ENCODE measurements at regions not wholly inside any gene's neighbourhood (a gene's known extent, or its start where the extent isn't known, plus 50 kb on each side); places are given as distances from the start of the nearest gene placed in this dataset.

- no peaks in the 10 kb centered on the region for H3K9me3 ChIP-seq
- H3K4me3 ChIP-seq, result no peak overlapping the region
- TF ChIP-seq POLR2A (IDR thresholded peaks at IDR 0.05), result no peak
- no peak for TF ChIP-seq POLR2AphosphoS5 (IDR thresholded peaks at IDR 0.05)
- no peak for TF ChIP-seq CTCF (IDR thresholded peaks at IDR 0.05)
- H3K4me1 ChIP-seq, result no peaks in the 10 kb centered on the region
- H3K27me3 ChIP-seq, result no peaks in the 10 kb centered on the region
- no peak for DNase-seq (ENCODE audit: low spot score in 2 of 2)
- no peak overlapping the region for H3K27ac ChIP-seq
- intact Hi-C loops (cut with DNase I; ENCODE audit: low total_unique reads), result no loop called here
- no peaks in the 10 kb centered on the region for H3K36me3 ChIP-seq
Measured at GRCh38 chr6:138032571-138032970, 74.6 kb downstream of the PERP start.

- intact Hi-C loops (cut with DNase I; ENCODE audit: low total_unique reads), result no loop called here
- H3K4me1 ChIP-seq, result no peaks in the 10 kb centered on the region
- H3K9me3 ChIP-seq, result no peaks in the 10 kb centered on the region
- H3K36me3 ChIP-seq, result no peaks in the 10 kb centered on the region
- TF ChIP-seq POLR2AphosphoS5 (IDR thresholded peaks at IDR 0.05) (no peak), CTCF (IDR thresholded peaks at IDR 0.05) (no peak), POLR2A (IDR thresholded peaks at IDR 0.05) (no peak)
- DNase-seq (ENCODE audit: low spot score in 2 of 2), result no peak
- H3K4me3 ChIP-seq, result no peak overlapping the region
- H3K27ac ChIP-seq, result no peak overlapping the region
- H3K27me3 ChIP-seq, result no peaks in the 10 kb centered on the region
Measured at GRCh38 chr6:138034229-138034628, 73.0 kb downstream of the PERP start.

GRCh38 chr6:138035070-138035469 is 72.1 kb downstream of the PERP start:
- intact Hi-C loops (cut with DNase I; ENCODE audit: low total_unique reads), result no loop called here
- H3K36me3 ChIP-seq, result no peaks in the 10 kb centered on the region
- TF ChIP-seq POLR2A (IDR thresholded peaks at IDR 0.05) (no peak), CTCF (IDR thresholded peaks at IDR 0.05) (no peak), POLR2AphosphoS5 (IDR thresholded peaks at IDR 0.05) (no peak)
- H3K27me3 ChIP-seq, result no peaks in the 10 kb centered on the region
- H3K27ac ChIP-seq, result no peak overlapping the region
- no peak for DNase-seq (ENCODE audit: low spot score in 2 of 2)
- H3K4me3 ChIP-seq, result no peak overlapping the region
- no peaks in the 10 kb centered on the region for H3K4me1 ChIP-seq
- no peaks in the 10 kb centered on the region for H3K9me3 ChIP-seq

GRCh38 chr6:138036111-138036510 is 71.1 kb downstream of the PERP start:
- no peak for DNase-seq (ENCODE audit: low spot score in 2 of 2)
- Histone ChIP-seq H3K9me3 (no peaks in the 10 kb centered on the region), H3K4me1 (no peaks in the 10 kb centered on the region), H3K36me3 (no peaks in the 10 kb centered on the region), H3K4me3 (no peak overlapping the region), H3K27me3 (no peaks in the 10 kb centered on the region), H3K27ac (no peak overlapping the region)
- intact Hi-C loops (cut with DNase I; ENCODE audit: low total_unique reads), result no loop called here
- TF ChIP-seq CTCF (IDR thresholded peaks at IDR 0.05) (no peak), POLR2AphosphoS5 (IDR thresholded peaks at IDR 0.05) (no peak), POLR2A (IDR thresholded peaks at IDR 0.05) (no peak)

- Histone ChIP-seq H3K27me3 (no peaks in the 10 kb centered on the region), H3K4me3 (no peak overlapping the region), H3K27ac (no peak overlapping the region), H3K9me3 (no peaks in the 10 kb centered on the region), H3K36me3 (no peaks in the 10 kb centered on the region), H3K4me1 (no peaks in the 10 kb centered on the region)
- intact Hi-C loops (cut with DNase I; ENCODE audit: low total_unique reads), result no loop called here
- no peak for DNase-seq (ENCODE audit: low spot score in 2 of 2)
- no peak for TF ChIP-seq POLR2AphosphoS5 (IDR thresholded peaks at IDR 0.05)
- no peak for TF ChIP-seq POLR2A (IDR thresholded peaks at IDR 0.05)
- TF ChIP-seq CTCF (IDR thresholded peaks at IDR 0.05), result no peak
Measured at GRCh38 chr6:138037009-138037504, 70.2 kb downstream of the PERP start.

Measured in breast epithelium (tissue), 4 donors.